ENCODE measurements at regions not wholly inside any gene's neighbourhood (a gene's known extent, or its start where the extent isn't known, plus 50 kb on each side); places are given as distances from the start of the nearest gene placed in this dataset.

DNA sequence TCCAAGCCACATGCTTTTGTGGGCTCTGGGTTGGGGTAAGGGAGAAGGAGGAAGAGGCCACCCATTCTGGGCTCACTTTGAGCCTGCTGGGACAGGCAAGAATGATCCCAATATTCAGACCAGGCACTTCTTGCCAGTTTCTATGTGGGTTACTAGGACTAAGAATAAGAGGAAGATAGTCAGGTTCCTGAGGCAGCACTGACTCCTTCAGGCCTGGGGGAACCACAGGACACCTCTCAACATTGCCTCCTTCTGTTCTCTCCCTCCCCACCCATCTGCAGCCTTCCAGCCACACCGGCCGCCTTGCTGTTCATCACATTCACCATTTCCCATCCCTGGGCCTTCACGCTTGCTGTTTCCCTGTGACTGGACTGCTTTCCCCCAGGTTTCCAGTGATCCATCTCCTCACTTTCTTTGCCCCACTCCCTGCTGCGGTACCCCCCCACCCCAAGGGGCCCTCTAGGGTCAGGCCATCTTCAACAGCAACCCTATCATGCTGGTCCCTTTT is 69.2 kb upstream of the SIRPA start:
- Histone ChIP-seq H3K4me3 (ENCODE audit: low read length in 2 of 2) (no peak overlapping the region), H3K9me3 (ENCODE audit: control insufficient read depth in 2 of 2, low read length in 2 of 2) (peaks cover 5% of the 10 kb centered on the region in 2 donors), H3K27me3 (ENCODE audit: control insufficient read depth in 1 of 2, insufficient read depth in 2 of 2, low read length in 2 of 2) (no peaks in the 10 kb centered on the region), H3K36me3 (ENCODE audit: control insufficient read depth in 2 of 2, insufficient read depth in 2 of 2, low read length in 2 of 2) (no peaks in the 10 kb centered on the region), H3K4me1 (ENCODE audit: control insufficient read depth, insufficient read depth, low read length) (peaks cover 7% of the 10 kb centered on the region), H3K27ac (ENCODE audit: low read length) (no peak overlapping the region), H3K9ac (ENCODE audit: low read length in 2 of 2) (no peak overlapping the region)

DNA sequence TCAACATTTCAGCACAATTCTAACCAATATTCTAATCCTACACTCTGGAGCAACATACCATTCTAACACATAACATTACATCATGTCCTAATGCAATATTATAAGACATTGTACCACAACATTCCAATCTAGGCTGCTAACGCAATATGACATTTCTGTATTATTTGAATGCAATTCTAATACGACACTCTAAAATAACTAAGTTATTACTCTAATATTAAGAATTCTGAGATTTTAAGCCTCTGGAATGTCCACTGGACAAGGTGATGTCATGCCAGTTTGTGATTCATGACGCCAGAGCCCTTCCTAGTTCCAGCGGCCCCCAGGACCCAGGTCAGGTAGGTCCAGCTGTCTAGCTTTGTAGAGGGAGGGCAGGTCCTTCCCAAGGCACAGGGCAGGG is 69.7 kb upstream of the SIRPA start:
- Histone ChIP-seq H3K36me3 (ENCODE audit: control insufficient read depth in 2 of 2, insufficient read depth in 2 of 2, low read length in 2 of 2) (no peaks in the 10 kb centered on the region), H3K4me1 (ENCODE audit: control insufficient read depth, insufficient read depth, low read length) (peaks cover 5% of the 10 kb centered on the region), H3K4me3 (ENCODE audit: low read length in 2 of 2) (no peak overlapping the region), H3K27me3 (ENCODE audit: control insufficient read depth in 1 of 2, insufficient read depth in 2 of 2, low read length in 2 of 2) (no peaks in the 10 kb centered on the region), H3K9ac (ENCODE audit: low read length in 2 of 2) (no peak overlapping the region), H3K27ac (ENCODE audit: low read length) (no peak overlapping the region), H3K9me3 (ENCODE audit: control insufficient read depth in 2 of 2, low read length in 2 of 2) (peaks cover 5% of the 10 kb centered on the region in 2 donors)

DNA sequence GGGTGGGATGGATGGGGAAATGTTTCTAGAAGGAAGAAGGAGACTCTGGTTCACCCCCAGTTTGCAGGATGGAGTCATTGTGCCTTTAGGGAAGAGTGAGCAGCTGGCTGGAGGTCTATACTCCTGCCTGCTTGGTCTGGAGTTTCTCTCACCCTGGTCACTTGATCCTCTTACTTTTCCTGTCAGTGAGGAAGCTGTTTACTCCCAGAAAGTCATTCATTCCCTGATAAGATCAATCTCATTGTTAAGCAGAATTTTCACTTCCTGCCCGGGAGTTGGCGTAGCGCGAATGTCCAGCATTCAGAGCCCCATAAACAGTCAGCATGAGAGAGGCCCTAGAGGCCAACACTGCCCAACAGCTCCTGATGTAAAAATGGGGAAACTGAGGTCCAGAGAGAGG is 70.4 kb upstream of the SIRPA start:
- Histone ChIP-seq H3K27ac (ENCODE audit: low read length) (no peak overlapping the region), H3K4me1 (ENCODE audit: control insufficient read depth, insufficient read depth, low read length) (peaks cover 3% of the 10 kb centered on the region), H3K9me3 (ENCODE audit: control insufficient read depth in 2 of 2, low read length in 2 of 2) (peaks cover 5% of the 10 kb centered on the region in 2 donors), H3K36me3 (ENCODE audit: control insufficient read depth in 2 of 2, insufficient read depth in 2 of 2, low read length in 2 of 2) (no peaks in the 10 kb centered on the region), H3K27me3 (ENCODE audit: control insufficient read depth in 1 of 2, insufficient read depth in 2 of 2, low read length in 2 of 2) (no peaks in the 10 kb centered on the region), H3K4me3 (ENCODE audit: low read length in 2 of 2) (no peak overlapping the region), H3K9ac (ENCODE audit: low read length in 2 of 2) (no peak overlapping the region)

DNA sequence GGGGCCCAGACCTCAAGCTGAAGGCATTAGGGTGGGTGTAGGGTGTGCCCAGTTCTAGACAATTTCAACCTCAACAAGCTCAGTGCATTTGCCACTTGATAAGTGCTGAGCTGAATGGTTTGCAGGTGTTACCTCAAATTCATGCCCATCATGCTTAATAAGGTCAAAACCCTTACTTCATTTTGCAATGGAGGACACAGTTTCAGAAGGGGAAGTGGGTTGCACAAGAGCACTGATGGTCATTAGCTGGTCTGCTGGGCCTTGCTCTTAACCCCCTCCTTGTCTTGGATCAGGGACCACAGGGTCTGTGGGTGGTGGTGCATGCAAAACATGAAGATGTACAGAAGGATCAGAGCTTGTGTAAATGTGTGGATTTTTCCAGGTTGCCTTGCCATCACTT is 71.0 kb upstream of the SIRPA start:
- no peak overlapping the region for H3K27ac ChIP-seq (ENCODE audit: low read length)
- H3K9ac ChIP-seq (ENCODE audit: low read length in 2 of 2): no peak overlapping the region
- no peaks in the 10 kb centered on the region for H3K36me3 ChIP-seq (ENCODE audit: control insufficient read depth in 2 of 2, insufficient read depth in 2 of 2, low read length in 2 of 2)
- peaks cover 5% of the 10 kb centered on the region in 2 donors for H3K9me3 ChIP-seq (ENCODE audit: control insufficient read depth in 2 of 2, low read length in 2 of 2)
- H3K4me3 ChIP-seq (ENCODE audit: low read length in 2 of 2): no peak overlapping the region
- no peaks in the 10 kb centered on the region for H3K4me1 ChIP-seq (ENCODE audit: control insufficient read depth, insufficient read depth, low read length)
- H3K27me3 ChIP-seq (ENCODE audit: control insufficient read depth in 1 of 2, insufficient read depth in 2 of 2, low read length in 2 of 2): no peaks in the 10 kb centered on the region

DNA sequence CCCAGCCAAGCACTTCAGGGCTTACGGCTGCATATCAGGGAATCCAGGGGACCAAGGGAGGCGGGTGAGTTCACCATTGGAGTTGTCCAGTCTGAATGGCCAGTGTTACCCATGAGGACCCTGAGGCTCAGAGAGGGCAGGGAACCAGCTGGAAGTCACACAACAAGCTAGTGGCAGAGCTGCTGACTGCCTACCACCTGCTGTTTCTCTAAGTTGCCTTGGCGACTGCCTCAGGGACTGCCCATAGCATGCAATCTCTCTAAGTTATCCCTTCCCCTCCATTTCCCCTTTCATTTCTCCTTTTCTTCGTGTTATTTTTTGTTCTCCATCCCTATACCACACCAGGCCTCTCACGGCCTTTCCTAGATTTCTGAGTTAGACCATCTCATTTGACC is 71.8 kb upstream of the SIRPA start:
- Histone ChIP-seq H3K27ac (ENCODE audit: low read length) (no peak overlapping the region), H3K27me3 (ENCODE audit: control insufficient read depth in 1 of 2, insufficient read depth in 2 of 2, low read length in 2 of 2) (no peaks in the 10 kb centered on the region), H3K4me1 (ENCODE audit: control insufficient read depth, insufficient read depth, low read length) (no peaks in the 10 kb centered on the region), H3K9me3 (ENCODE audit: control insufficient read depth in 2 of 2, low read length in 2 of 2) (peaks cover 5% of the 10 kb centered on the region in 2 donors), H3K36me3 (ENCODE audit: control insufficient read depth in 2 of 2, insufficient read depth in 2 of 2, low read length in 2 of 2) (no peaks in the 10 kb centered on the region), H3K9ac (ENCODE audit: low read length in 2 of 2) (no peak overlapping the region), H3K4me3 (ENCODE audit: low read length in 2 of 2) (no peak overlapping the region)

DNA sequence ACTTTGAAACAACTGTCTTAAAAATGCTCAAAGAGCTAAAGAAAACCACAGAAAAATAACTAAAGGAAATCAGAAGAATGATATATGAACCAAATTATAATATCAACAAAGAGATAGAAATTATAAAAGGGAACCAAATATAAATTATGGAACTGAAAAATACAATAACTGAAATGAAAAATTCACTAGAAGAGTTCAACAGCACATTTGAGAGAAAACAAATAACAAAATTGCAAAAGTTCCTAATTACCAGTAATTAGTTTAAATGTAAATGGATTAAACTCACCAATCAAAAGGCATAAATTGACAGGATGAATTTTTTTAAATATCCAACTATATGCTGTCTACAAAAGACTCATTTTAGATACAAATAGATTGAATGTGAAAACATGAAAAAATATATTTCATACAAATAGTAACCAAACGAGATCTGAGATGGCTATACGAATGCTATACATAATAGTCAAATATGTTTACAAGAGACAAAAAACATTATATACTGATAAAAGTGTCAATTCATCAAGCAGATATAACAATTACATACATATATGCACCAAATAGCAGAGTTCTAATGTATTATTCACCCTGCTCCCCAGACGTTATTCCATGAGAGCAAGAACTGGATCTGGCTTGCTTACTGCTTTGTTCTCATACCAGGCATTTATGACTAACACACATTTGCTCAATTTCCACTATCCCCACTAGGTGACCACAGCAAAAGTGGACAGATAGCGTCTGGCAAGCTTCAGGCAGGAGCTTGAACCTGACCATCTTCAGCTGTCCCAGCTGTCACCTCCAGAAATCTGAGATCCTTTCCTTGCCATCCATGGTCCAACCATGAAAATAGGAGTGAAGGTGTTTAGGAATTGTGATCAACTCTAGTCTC is 72.4 kb upstream of the SIRPA start:
- H3K27me3 ChIP-seq (ENCODE audit: control insufficient read depth in 1 of 2, insufficient read depth in 2 of 2, low read length in 2 of 2): no peaks in the 10 kb centered on the region
- H3K36me3 ChIP-seq (ENCODE audit: control insufficient read depth in 2 of 2, insufficient read depth in 2 of 2, low read length in 2 of 2): no peaks in the 10 kb centered on the region
- H3K4me1 ChIP-seq (ENCODE audit: control insufficient read depth, insufficient read depth, low read length): peaks cover 3% of the 10 kb centered on the region

DNA sequence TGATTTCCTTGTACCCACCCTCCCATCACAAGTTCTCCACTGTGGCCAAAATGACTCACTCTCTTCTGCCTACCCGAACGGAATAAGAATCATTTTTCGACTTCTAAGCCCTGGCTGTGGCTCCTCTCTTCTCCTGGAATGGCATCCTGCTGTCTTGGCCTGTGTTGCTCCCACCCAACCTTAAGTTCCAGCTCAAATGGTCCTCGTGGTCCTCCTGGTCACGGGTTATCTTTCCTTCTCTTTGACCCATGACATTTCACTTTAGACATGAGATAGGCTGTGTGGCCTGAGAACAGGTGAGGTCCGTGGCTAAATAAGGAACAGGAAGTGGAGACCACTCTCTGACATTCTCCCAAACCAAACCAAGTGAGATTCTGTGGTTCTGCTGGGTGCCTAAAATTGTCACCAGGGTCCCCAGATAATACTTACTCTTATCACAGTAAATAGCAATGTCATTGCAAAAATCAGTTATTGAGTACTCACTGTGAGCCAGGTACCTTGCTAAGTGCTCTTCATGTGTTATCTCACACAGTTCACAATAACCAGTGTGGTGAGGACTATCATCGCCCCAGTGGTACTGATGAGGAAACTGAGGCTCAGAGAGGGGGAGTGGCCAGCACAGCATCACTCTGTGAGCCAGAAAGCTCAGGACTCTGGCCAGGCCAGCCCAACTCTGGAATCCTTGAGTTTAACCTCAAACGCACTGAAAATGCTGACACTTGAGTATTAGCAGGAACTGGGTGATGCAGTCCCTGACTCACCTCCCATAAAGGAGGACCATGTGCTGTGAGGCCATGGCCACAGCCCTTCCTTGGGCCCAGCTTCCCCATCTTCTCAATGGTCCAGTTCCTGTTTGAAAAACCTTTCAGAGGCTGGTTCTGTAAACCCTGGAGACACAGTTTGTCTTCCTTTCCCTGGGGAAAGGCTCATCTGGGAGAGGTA is 74.8 kb upstream of the SIRPA start:
- H3K4me3 ChIP-seq (ENCODE audit: low read length in 2 of 2): no peak overlapping the region
- no peak overlapping the region for H3K9ac ChIP-seq (ENCODE audit: low read length in 2 of 2)
- peaks cover 5% of the 10 kb centered on the region in 2 donors for H3K9me3 ChIP-seq (ENCODE audit: control insufficient read depth in 2 of 2, low read length in 2 of 2)
- H3K4me1 ChIP-seq (ENCODE audit: control insufficient read depth, insufficient read depth, low read length): peaks cover 24% of the 10 kb centered on the region
- no peak overlapping the region for H3K27ac ChIP-seq (ENCODE audit: low read length)
- no peaks in the 10 kb centered on the region for H3K27me3 ChIP-seq (ENCODE audit: control insufficient read depth in 1 of 2, insufficient read depth in 2 of 2, low read length in 2 of 2)
- H3K36me3 ChIP-seq (ENCODE audit: control insufficient read depth in 2 of 2, insufficient read depth in 2 of 2, low read length in 2 of 2): no peaks in the 10 kb centered on the region

More for the DNA sequence above, 72.4 kb upstream of the SIRPA start:
- H3K9ac ChIP-seq (ENCODE audit: low read length in 2 of 2): no peak overlapping the region
- H3K4me3 ChIP-seq (ENCODE audit: low read length in 2 of 2): no peak overlapping the region
- H3K27ac ChIP-seq (ENCODE audit: low read length): no peak overlapping the region
- peaks cover 5% of the 10 kb centered on the region in 2 donors for H3K9me3 ChIP-seq (ENCODE audit: control insufficient read depth in 2 of 2, low read length in 2 of 2)

DNA sequence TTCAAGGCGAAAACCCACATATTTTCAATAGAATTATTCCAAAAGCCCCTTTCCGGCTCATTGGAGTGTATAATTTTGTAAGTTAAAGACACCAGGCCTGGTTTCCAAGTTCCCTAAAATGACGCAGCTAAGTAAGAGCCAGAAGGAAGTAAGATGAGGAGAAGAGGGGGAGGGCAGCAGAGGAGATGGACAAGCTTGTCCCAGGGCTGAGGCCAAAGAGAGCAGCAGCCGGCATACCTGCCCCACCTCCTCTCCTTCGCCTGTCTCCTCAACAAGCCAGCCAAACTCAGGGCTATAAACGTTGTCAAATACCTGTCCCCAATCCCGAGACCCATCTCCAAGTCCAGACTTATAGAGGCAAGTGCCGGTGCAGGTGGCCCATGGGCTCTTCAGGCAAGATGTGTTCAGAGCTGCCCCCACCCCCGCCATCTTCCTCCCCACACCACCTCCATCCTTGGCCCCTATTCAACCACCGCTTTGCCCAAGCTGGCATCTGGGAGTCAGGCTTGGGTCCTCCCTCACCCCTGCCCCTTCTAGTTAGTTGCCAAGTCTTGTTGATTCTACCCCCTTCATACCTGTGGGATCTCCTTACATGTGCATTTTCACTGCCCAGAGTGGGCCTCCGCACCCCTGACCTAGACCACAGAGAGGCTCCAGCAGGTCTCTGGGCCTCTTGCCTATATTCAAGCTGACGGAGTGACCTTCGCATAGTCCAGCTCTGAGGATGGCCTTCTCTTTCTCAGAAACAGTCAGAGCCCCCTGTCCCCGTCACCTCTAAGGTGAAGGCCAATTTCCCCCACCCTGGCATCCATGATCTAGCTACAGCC is 75.7 kb upstream of the SIRPA start:
- Histone ChIP-seq H3K4me1 (ENCODE audit: control insufficient read depth, insufficient read depth, low read length) (peaks cover 24% of the 10 kb centered on the region), H3K27me3 (ENCODE audit: control insufficient read depth in 1 of 2, insufficient read depth in 2 of 2, low read length in 2 of 2) (no peaks in the 10 kb centered on the region), H3K9me3 (ENCODE audit: control insufficient read depth in 2 of 2, low read length in 2 of 2) (peaks cover 5% of the 10 kb centered on the region in 2 donors), H3K9ac (ENCODE audit: low read length in 2 of 2) (no peak overlapping the region), H3K36me3 (ENCODE audit: control insufficient read depth in 2 of 2, insufficient read depth in 2 of 2, low read length in 2 of 2) (no peaks in the 10 kb centered on the region), H3K27ac (ENCODE audit: low read length) (peak overlapping the region; percentile 46), H3K4me3 (ENCODE audit: low read length in 2 of 2) (no peak overlapping the region)

DNA sequence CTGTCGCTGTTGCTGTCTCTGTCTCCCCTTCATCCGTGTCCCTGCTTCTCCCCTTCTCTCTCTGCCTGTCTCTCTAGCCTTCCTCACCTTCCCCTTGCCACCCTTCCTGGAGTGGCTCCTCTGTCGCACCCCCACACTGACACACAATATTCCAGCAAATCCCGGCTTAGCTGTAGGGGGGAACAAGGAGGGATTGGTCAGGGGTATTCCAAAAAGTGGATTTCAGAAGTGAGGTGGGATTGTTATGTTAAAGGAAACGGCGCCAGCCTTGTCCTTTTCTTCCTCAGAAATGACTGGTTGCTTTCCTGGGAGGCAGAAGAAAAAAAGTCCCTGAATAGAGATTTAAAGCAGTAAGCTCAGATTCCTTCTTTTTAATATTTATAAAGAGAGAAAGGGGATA is 76.3 kb upstream of the SIRPA start:
- no peaks in the 10 kb centered on the region for H3K27me3 ChIP-seq (ENCODE audit: control insufficient read depth in 1 of 2, insufficient read depth in 2 of 2, low read length in 2 of 2)
- no peaks in the 10 kb centered on the region for H3K36me3 ChIP-seq (ENCODE audit: control insufficient read depth in 2 of 2, insufficient read depth in 2 of 2, low read length in 2 of 2)
- peak overlapping the region; percentile 46 for H3K27ac ChIP-seq (ENCODE audit: low read length)
- no peak overlapping the region for H3K4me3 ChIP-seq (ENCODE audit: low read length in 2 of 2)
- peaks cover 24% of the 10 kb centered on the region for H3K4me1 ChIP-seq (ENCODE audit: control insufficient read depth, insufficient read depth, low read length)
- peak overlapping the region in 1 of 2 donors; percentile 23 for H3K9ac ChIP-seq (ENCODE audit: low read length in 2 of 2)
- peaks cover 5% of the 10 kb centered on the region in 2 donors for H3K9me3 ChIP-seq (ENCODE audit: control insufficient read depth in 2 of 2, low read length in 2 of 2)

DNA sequence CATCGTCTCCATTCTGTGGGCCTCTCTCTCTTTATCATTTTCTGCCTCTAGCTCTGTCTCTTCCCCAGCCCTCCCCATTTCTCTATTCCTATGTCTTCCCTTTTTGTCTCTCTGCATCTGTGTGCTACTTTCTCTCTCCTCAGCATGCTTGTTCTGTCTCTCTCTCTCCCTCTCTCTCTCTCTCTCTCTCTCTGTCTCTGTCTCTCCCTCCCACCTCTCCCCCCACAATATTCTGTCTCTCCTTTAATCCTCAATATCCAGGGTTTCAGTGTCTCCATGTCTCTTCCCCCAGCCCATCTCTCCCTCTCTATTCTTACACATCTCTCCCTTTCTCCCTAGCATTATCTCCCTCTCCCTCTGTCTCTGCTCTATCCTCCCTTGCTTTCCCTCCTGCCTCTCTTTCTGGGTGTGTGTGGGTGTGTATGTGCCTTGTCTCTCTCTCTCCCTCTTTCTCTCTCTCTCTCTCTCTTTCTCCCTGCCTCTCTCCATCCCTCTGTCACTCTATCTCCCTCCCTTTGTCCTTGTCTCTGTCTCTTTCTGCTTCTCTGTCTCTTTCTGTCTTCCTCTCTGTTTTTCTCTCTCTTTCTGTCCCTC is 76.9 kb upstream of the SIRPA start:
- Histone ChIP-seq H3K9me3 (ENCODE audit: control insufficient read depth in 2 of 2, low read length in 2 of 2) (peaks cover 2 to 5% of the 10 kb centered on the region in 2 donors), H3K9ac (ENCODE audit: low read length in 2 of 2) (peak overlapping the region in 1 of 2 donors; percentile 23), H3K27me3 (ENCODE audit: control insufficient read depth in 1 of 2, insufficient read depth in 2 of 2, low read length in 2 of 2) (no peaks in the 10 kb centered on the region), H3K4me1 (ENCODE audit: control insufficient read depth, insufficient read depth, low read length) (peaks cover 28% of the 10 kb centered on the region), H3K4me3 (ENCODE audit: low read length in 2 of 2) (no peak overlapping the region), H3K36me3 (ENCODE audit: control insufficient read depth in 2 of 2, insufficient read depth in 2 of 2, low read length in 2 of 2) (no peaks in the 10 kb centered on the region), H3K27ac (ENCODE audit: low read length) (peak overlapping the region; percentile 46)

Data from stomach smooth muscle (tissue), 2 donors.